HEK293T (cell line): ENCODE measurements at regions not wholly inside any gene's neighbourhood (a gene's known extent, or its start where the extent isn't known, plus 50 kb on each side); places are given as distances from the start of the nearest gene placed in this dataset.

Source experiments
- CTCF ChIA-PET: fragments of 350-600 bp; formaldehyde crosslinking; extraction: SDS; loops from one replicate; lab custom pipeline; 2021; ENCODE audit warnings: antibody characterized with exemption, inconsistent platforms; lab: Yijun Ruan, JAX
- POLR2A ChIA-PET: fragments of 350-600 bp; formaldehyde crosslinking; extraction: SDS; loops from one replicate; lab custom pipeline; 2020; ENCODE audit warnings: antibody characterized with exemption, inconsistent platforms; lab: Yijun Ruan, JAX
- DNase-seq: peaks from one replicate; pipeline ENCODE4 v3.0.0; 2012; ENCODE audit warnings: mixed read lengths; ENCODE audit errors: extremely low spot score
- ARNT ChIP-seq: fragments of 450-650 bp; IDR thresholded peaks from 2 replicates; pipeline ENCODE4 v1.6.1; 2017; ENCODE audit warnings: mild to moderate bottlenecking
- BHLHE40 ChIP-seq: fragments of 450-650 bp; IDR thresholded peaks from 2 replicates; pipeline ENCODE4 v1.6.1; 2016; ENCODE audit warnings: mild to moderate bottlenecking, moderate library complexity, borderline replicate concordance
- CTBP1 ChIP-seq: fragments of 450-650 bp; IDR thresholded peaks from 2 replicates; pipeline ENCODE4 v1.6.1; 2016; ENCODE audit warnings: borderline replicate concordance
- ELF4 ChIP-seq: fragments of 450-650 bp; IDR thresholded peaks from 2 replicates; pipeline ENCODE4 v1.6.1; 2017; ENCODE audit warnings: antibody characterized with exemption
- FOXA1 ChIP-seq: fragments of 450-650 bp; IDR thresholded peaks from 2 replicates; pipeline ENCODE4 v1.6.1; 2016; ENCODE audit warnings: mild to moderate bottlenecking
- FOXK2 ChIP-seq: fragments of 450-650 bp; IDR thresholded peaks from 2 replicates; pipeline ENCODE4 v1.6.1; 2016; ENCODE audit warnings: mild to moderate bottlenecking
- FOXM1 ChIP-seq: fragments of 450-650 bp; IDR thresholded peaks from 2 replicates; pipeline ENCODE4 v1.6.1; 2017; ENCODE audit warnings: mild to moderate bottlenecking, borderline replicate concordance
- HDGF ChIP-seq: fragments of 450-650 bp; IDR thresholded peaks from 2 replicates; pipeline ENCODE4 v1.6.1; 2017; ENCODE audit warnings: antibody characterized with exemption, borderline replicate concordance
- L3MBTL2 ChIP-seq: fragments of 450-650 bp; conservative IDR thresholded peaks from 2 replicates; pipeline ENCODE4 v1.6.1; 2016; ENCODE audit warnings: mild to moderate bottlenecking
- LEF1 ChIP-seq: fragments of 450-650 bp; IDR thresholded peaks from 2 replicates; pipeline ENCODE4 v1.6.1; 2017; ENCODE audit warnings: mild to moderate bottlenecking, borderline replicate concordance
- NFRKB ChIP-seq: fragments of 450-650 bp; IDR thresholded peaks from 2 replicates; pipeline ENCODE4 v1.6.1; 2016; ENCODE audit warnings: mild to moderate bottlenecking, moderate library complexity
- SP1 ChIP-seq: fragments of 450-650 bp; IDR thresholded peaks from 2 replicates; pipeline ENCODE4 v1.6.1; 2017
- SUZ12 ChIP-seq: fragments of 450-650 bp; IDR thresholded peaks from 2 replicates; pipeline ENCODE4 v1.6.1; 2016; ENCODE audit warnings: mild to moderate bottlenecking
- TARDBP ChIP-seq: fragments of 450-650 bp; IDR thresholded peaks from 2 replicates; pipeline ENCODE4 v1.6.1; 2016
- ZNF384 ChIP-seq: fragments of 450-650 bp; IDR thresholded peaks from 2 replicates; pipeline ENCODE4 v1.6.1; 2016
- TF ChIP-seq, protein P1 (sequence below): fragments of 450-650 bp; IDR thresholded peaks from 2 replicates; pipeline ENCODE4 v1.6.1; 2016

DNA sequence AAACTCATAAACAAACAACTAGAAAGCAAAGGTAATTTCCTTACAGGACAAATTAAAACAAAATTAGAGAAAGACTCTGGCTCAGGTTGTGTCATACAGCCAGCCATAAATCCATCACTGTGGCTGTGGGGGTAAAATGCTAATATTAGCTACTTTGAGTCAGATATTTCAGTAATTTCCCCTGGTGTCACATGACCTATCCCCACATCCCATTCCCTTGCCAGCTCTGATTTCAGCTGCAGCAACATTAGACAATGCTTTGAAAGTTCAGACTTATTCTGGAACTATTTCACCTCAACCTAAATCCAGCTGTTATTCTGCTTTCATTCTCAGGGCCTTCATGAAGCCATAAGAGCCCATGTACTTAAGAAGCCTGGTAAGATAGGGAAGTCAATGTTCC lies 55.3 kb downstream of the RPL10L start:
- no peak for DNase-seq
- CTCF ChIA-PET: interaction anchor here (0.6 kb wide), 1 partner anchor 219 kb away, joined by 3 read pairs; no protein-coding TSS in a partner anchor
- TF ChIP-seq SUZ12 (no peak), SP1 (no peak), FOXA1 (no peak), ELF4 (no peak), ZNF384 (no peak), BHLHE40 (no peak), FOXM1 (no peak), LEF1 (no peak), HDGF (no peak), L3MBTL2 (no peak), NFRKB (no peak), ARNT (no peak), FOXK2 (no peak), CTBP1 (no peak), TARDBP (no peak)
- TF ChIP-seq, protein P1, sequence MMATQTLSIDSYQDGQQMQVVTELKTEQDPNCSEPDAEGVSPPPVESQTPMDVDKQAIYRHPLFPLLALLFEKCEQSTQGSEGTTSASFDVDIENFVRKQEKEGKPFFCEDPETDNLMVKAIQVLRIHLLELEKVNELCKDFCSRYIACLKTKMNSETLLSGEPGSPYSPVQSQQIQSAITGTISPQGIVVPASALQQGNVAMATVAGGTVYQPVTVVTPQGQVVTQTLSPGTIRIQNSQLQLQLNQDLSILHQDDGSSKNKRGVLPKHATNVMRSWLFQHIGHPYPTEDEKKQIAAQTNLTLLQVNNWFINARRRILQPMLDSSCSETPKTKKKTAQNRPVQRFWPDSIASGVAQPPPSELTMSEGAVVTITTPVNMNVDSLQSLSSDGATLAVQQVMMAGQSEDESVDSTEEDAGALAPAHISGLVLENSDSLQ: no peak
- POLR2A ChIA-PET: no interaction called here

DNA sequence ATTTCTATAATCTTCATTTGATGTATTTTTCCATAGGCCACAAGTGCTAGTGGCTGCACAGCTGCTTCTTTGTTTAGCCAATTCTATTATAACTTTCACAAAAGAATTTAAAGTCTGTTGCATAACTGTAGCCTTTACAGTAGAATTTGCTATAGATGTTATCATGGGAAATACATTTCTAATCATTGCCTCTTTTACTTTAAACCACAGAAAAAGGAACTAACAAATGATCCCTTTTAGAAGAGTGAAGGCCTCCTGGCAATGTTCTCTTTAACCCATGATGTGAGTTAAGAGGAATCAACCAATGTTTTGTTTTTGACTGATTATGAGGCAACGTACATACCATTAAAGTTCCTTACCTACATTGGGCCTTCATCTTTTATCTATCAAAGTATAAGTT lies 68.8 kb downstream of the RPL10L start:
- DNase-seq: no peak
- TF ChIP-seq ZNF384 (no peak), TARDBP (no peak), NFRKB (no peak), BHLHE40 (no peak), LEF1 (no peak), ELF4 (no peak), FOXA1 (no peak), L3MBTL2 (no peak), SUZ12 (no peak), FOXM1 (no peak), FOXK2 (no peak), SP1 (no peak), ARNT (no peak), CTBP1 (no peak), HDGF (no peak)
- TF ChIP-seq, protein P1: no peak
- ChIA-PET POLR2A (no interaction called here), CTCF (no interaction called here)

DNA sequence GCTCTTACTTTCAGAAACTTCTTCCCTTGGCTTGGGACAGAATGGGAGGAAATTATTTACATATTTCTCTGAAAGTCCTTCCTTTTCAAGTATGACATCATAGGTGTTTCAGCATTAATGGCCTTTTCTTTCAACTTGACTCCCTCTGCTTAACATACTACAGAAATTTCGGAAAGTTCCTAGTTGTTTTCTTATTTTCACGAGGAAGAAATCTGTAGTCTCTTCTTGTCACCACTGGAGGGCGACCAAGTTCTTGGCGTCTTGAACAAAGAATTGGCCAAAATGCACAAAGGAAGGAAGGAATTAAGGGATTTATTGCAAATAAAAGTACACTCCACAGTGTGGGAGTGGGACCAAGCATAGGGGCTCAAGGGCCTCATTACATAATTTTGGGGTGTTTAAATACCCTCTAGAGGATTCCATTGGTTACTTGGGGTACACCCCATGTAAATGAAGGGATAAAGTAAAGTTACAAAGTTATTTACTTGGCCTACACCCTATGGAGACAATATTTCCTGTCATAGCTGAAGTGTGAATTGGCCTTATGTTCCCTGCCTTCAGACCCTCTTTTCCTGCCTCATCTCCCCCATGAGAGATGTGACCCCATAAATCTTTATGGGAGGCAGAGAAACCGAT lies 70.4 kb downstream of the RPL10L start:
- ChIA-PET POLR2A (no interaction called here), CTCF (interaction anchor here (0.8 kb wide), 1 partner anchor 577 kb away, joined by 3 read pairs; no protein-coding TSS in a partner anchor)
- DNase-seq: peak; percentile 18
- TF ChIP-seq HDGF (no peak), CTBP1 (no peak), L3MBTL2 (no peak), ZNF384 (no peak), LEF1 (no peak), BHLHE40 (no peak), NFRKB (no peak), TARDBP (no peak)

DNA sequence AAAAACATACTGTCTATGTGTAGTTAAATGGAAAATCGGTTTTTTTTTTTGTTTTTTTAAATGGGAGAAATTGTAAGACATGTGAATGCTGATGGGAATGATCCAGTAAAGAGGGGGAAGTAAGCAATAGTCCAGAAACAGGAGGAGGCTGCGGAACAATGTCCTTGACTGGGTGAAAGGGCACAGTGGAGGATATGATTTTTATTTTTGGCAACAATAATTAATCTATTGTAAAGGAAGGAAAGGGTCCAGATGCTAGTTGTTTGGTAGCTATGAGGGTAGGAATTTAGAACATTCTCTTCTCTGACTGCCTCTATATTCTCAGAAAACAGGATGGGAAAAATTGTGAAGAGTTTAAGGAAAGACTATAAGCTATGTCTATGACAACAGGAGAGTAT lies 76.6 kb downstream of the RPL10L start:
- TF ChIP-seq, protein P1: no peak
- TF ChIP-seq ZNF384 (no peak), BHLHE40 (no peak)
- CTCF ChIA-PET: no interaction called here

DNA sequence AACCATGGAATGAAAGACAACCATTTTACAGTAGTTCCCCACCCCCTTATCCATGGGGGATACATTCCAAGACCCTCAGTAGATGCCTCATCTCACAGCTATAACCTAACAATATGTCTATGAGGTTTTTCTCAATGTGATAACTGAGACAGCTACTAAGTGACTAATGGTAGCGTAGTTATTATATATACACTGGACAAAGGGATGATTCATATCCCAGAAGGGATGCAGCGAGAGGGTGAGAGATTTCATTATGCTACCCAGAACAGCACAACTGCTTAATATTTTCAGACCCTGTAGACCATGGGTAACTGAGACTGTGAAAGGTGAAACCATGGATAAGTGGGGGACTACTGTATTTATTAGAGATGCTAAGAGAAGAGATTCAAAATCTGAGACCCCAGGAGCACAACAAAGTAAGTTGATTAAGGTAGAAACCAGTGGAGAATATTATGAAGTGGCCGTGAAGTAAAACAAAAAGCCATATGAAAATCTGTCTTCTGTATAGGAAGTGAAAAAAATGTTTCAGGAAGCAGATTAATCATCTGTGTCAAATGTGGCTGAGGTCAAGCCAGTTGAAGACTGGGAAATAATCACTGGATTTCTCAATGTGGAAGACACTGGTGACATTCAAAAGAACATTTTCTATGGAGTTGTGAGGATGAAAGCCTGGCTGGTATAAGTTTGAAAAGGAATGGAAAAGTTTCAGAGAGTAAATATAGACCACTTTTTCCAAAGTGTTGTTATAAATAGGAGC lies 77.2 kb downstream of the RPL10L start:
- POLR2A ChIA-PET: no interaction called here
- TF ChIP-seq SP1: no peak
- TF ChIP-seq FOXK2: no peak
- DNase-seq: no peak
- CTCF ChIA-PET: interaction anchor here (0.7 kb wide), 1 partner anchor 347 kb away, joined by 3 read pairs; no protein-coding TSS in a partner anchor

More for the DNA sequence above, 76.6 kb downstream of the RPL10L start:
- no peak for DNase-seq
- POLR2A ChIA-PET: no interaction called here

DNA sequence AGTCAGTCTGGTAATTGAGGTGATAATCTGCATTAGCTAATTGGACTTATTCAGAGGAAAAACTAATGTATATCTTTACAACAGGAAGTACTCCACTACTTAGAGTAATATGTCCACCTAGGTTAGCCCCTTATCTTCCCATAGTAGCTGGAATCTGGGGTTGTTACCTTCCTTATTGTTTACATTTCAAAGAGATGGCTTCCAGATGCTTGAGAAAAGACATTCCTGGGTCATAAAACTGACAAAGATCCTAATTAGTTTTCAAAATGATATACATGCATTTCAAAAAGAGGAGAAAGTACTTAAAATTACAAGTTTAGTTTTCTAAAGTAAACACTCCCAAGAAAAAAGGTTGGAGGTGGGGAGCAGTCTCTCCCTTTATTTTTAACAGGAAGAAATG lies 78.1 kb downstream of the RPL10L start:
- no peak for TF ChIP-seq ARNT
- TF ChIP-seq SUZ12: no peak
- no peak for TF ChIP-seq L3MBTL2
- no peak for TF ChIP-seq FOXM1
- TF ChIP-seq FOXA1: no peak
- TF ChIP-seq FOXK2: no peak
- no peak for TF ChIP-seq BHLHE40
- ChIA-PET POLR2A (no interaction called here), CTCF (interaction anchor here (0.7 kb wide), 1 partner anchor 348 kb away, joined by 3 read pairs; no protein-coding TSS in a partner anchor)
- no peak for DNase-seq
